ENCODE measurements at regions not wholly inside any gene's neighbourhood (a gene's known extent, or its start where the extent isn't known, plus 50 kb on each side); places are given as distances from the start of the nearest gene placed in this dataset.

GRCh38 chr5:110134963-110135935 lies 445.5 kb downstream of the MAN2A1 start:
- Histone ChIP-seq H3K27me3 (replicated peaks in 1 of 4; ENCODE audit: control insufficient read depth in 3 of 4, extremely low read depth in 1 of 4, insufficient read depth in 3 of 4, low read length in 3 of 4) (no peaks in the 10 kb centered on the region), H3K79me1 (ENCODE audit: low read depth, low read length) (no peaks in the 10 kb centered on the region), H3K36me3 (ENCODE audit: control insufficient read depth in 2 of 4, insufficient read depth in 4 of 4, low read length in 3 of 4) (no peaks in the 10 kb centered on the region), H3K79me2 (ENCODE audit: control insufficient read depth in 1 of 2, insufficient read depth in 2 of 2, low read length in 2 of 2) (no peaks in the 10 kb centered on the region), H3K27ac (ENCODE audit: low read depth, low read length) (no peak overlapping the region), H2AK5ac (ENCODE audit: low read depth, low read length) (no peak overlapping the region), H3K4me2 (ENCODE audit: insufficient read depth in 1 of 2, low read depth in 2 of 2, low read length in 2 of 2) (no peak overlapping the region), H2AFZ (ENCODE audit: low read length) (no peak overlapping the region), H2BK12ac (ENCODE audit: low read depth, low read length) (no peak overlapping the region), H2BK20ac (ENCODE audit: low read length) (no peak overlapping the region), H2BK120ac (replicated peaks; ENCODE audit: low read depth, low read length) (no peak overlapping the region), H3K9ac (replicated peaks in 1 of 4; ENCODE audit: extremely low read depth in 1 of 4, low read depth in 3 of 4, low read length in 3 of 4) (no peak overlapping the region), H3K56ac (replicated peaks; ENCODE audit: insufficient read length, low read depth, low read length) (no peak overlapping the region), H3K9me3 (ENCODE audit: insufficient read depth in 2 of 2, low read depth in 1 of 2, low read length in 1 of 2) (no peaks in the 10 kb centered on the region), H4K20me1 (replicated peaks in 1 of 2; ENCODE audit: control insufficient read depth in 1 of 2, insufficient read depth in 2 of 2, low read length in 2 of 2) (no peaks in the 10 kb centered on the region), H3K4ac (replicated peaks; ENCODE audit: insufficient read length, low read depth, low read length) (no peak overlapping the region), H4K5ac (ENCODE audit: insufficient read length, low read depth, low read length) (no peak overlapping the region), H2BK5ac (ENCODE audit: low read depth, low read length) (no peak overlapping the region), H2BK15ac (ENCODE audit: low read length) (no peak overlapping the region), H3K23me2 (ENCODE audit: low read depth, low read length) (no peaks in the 10 kb centered on the region), H4K8ac (ENCODE audit: extremely low read depth, insufficient read depth, low read length) (no peak overlapping the region), H3K18ac (ENCODE audit: extremely low read depth, low read length) (no peak overlapping the region), H3K4me3 (ENCODE audit: extremely low read depth in 1 of 4, insufficient read depth in 2 of 4, low read depth in 3 of 4, low read length in 4 of 4) (no peak overlapping the region), H3K4me1 (replicated peaks in 1 of 4; ENCODE audit: control insufficient read depth in 3 of 4, insufficient read depth in 4 of 4, low read length in 3 of 4) (no peaks in the 10 kb centered on the region), H3K14ac (ENCODE audit: insufficient read length) (no peak overlapping the region), H4K91ac (replicated peaks; ENCODE audit: insufficient read length, low read length) (no peak overlapping the region), H3K23ac (ENCODE audit: insufficient read length) (no peak overlapping the region)
- WGBS, 2 experiments (ENCODE audit: extremely low coverage in 1 of 2, insufficient coverage in 1 of 2, insufficient read length in 1 of 2, insufficient replicate concordance in 2 of 2, low coverage in 1 of 2, low lambda C conversion rate in 2 of 2, missing lambda C conversion rate in 1 of 2), result 94% methylated on average over 11 of the region's 11 CpGs; no CpG with 5 or more reads in 1 of the 2 experiments
- POLR2A ChIA-PET (ENCODE audit: partially characterized antibody), result no interaction called here
- no peak for DNase-seq (ENCODE audit: low read depth in 1 of 2, low spot score in 2 of 2)
- CTCF ChIA-PET (ENCODE audit: partially characterized antibody), result no interaction called here
- FAIRE-seq, result no peak
- TF ChIP-seq GABPA (IDR thresholded peaks at IDR 0.05; ENCODE audit: borderline replicate concordance, insufficient read depth, low read length), result no peak
- no peak for TF ChIP-seq POLR2A (IDR thresholded peaks at IDR 0.05; ENCODE audit: control extremely low read depth in 1 of 2, low read depth in 2 of 2, low read length in 2 of 2)
- no peak for TF ChIP-seq CEBPB (IDR thresholded peaks at IDR 0.05; ENCODE audit: low read depth, low read length)
- TF ChIP-seq EGR1 (IDR thresholded peaks at IDR 0.05; ENCODE audit: borderline replicate concordance, low read depth, low read length), result no peak
- TF ChIP-seq RNF2 (IDR thresholded peaks at IDR 0.05; ENCODE audit: borderline replicate concordance, low read depth, low read length, missing control alignments, poor library complexity, severe bottlenecking), result no peak
- TF ChIP-seq SUZ12 (IDR thresholded peaks at IDR 0.05; ENCODE audit: low read length), result no peak
- no peak for TF ChIP-seq CTBP2 (IDR thresholded peaks at IDR 0.05; ENCODE audit: borderline replicate concordance, insufficient read depth, insufficient read length, low read length)
- TF ChIP-seq RAD21 (IDR thresholded peaks at IDR 0.05 in 1 of 2, conservative IDR thresholded peaks at IDR 0.05 in 1 of 2; ENCODE audit: low read depth in 2 of 2, low read length in 2 of 2), result no peak
- TF ChIP-seq FOSL1 (IDR thresholded peaks at IDR 0.05; ENCODE audit: insufficient read depth, low read depth, low read length), result no peak
- no peak for TF ChIP-seq SP1 (IDR thresholded peaks at IDR 0.05; ENCODE audit: low read depth, low read length)
- TF ChIP-seq KDM1A (IDR thresholded peaks at IDR 0.05; ENCODE audit: borderline replicate concordance, low read length), result no peak
